GM12865 (cell line): ENCODE measurements at regions not wholly inside any gene's neighbourhood (a gene's known extent, or its start where the extent isn't known, plus 50 kb on each side); places are given as distances from the start of the nearest gene placed in this dataset.
"Not testable (repeated sequence)": the region's sequence is repeated elsewhere in the genome, so short reads cannot be mapped to it uniquely, and the experiment has no call there.

ENCODE experiments used
- DNase-seq: peaks from one replicate; pipeline ENCODE4 v3.0.0; 2010; ENCODE audit warnings: low read depth
- H3K4me3 ChIP-seq: 2 replicates; pipeline ENCODE4 v1.5.1; 2011; ENCODE audit warnings: mild to moderate bottlenecking, low read depth, low read length, control low read depth
- CTCF ChIP-seq: IDR thresholded peaks from 2 replicates; pipeline ENCODE4 v1.5.1; 2011; ENCODE audit warnings: low read length, control low read depth, low read depth, inconsistent platforms; ENCODE audit not compliant: insufficient read depth; ENCODE audit errors: missing control alignments

DNA sequence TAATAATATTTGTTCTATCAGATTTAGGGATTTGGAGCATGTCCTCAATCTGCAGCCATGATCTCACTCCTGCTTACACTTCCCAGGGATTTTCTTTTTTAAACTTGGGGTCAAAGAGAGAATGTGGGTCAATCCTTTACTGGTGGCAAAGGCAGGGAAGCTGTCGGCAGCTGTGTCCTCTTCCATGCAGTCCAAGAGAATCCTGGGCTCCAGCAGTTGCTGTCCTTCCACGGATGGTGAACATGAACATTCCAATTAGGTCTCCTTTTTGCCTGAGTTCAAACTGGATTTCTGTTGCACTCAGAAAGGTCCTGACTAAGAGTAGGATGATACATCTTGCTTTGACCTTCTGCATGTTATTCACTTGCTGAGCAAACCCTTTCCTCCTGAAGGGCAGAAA is 73.9 kb downstream of the ARL6IP4 start:
- TF ChIP-seq CTCF = no peak
- DNase-seq = no peak
- no peak overlapping the region for H3K4me3 ChIP-seq

DNA sequence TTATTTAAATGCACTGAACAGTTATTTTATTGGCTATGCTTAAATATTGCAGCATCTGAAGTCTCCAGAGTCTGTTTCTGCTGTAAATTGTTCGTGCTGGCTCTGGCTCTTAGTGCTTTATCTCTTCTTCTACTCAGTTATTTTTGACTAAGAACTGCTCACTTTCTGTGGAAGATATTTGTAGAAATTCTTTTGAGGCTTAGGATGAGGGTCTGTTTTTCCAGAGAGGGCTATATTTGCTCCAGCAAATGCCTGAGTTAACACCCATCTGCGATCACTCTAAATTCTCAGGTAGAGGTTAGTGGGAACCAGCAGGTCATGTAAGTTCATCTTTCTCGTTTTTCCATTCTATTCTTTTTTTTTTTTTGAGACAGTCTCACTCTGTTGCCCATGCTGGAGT is 71.1 kb downstream of the ARL6IP4 start:
- no peak overlapping the region for H3K4me3 ChIP-seq
- DNase-seq = no peak
- TF ChIP-seq CTCF = no peak

DNA sequence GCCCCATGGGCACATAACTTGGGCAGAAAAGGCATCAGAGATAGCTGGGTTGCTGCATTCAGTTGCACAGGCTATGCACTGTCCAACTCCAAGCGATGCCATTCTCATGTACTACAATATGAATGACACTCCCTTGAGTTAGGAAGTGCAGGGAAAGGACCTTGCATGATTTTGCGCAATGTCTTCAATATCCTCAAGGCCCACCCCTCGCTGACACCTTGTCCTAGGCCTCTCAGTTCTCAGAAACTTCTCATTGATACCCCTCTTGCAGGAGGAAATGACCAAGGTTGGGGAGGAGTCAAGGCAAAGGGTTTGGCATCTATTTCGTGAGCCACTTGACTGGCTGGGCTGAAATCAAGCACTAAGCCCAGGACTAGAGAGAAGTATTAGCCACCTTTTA is 70.4 kb downstream of the ARL6IP4 start:
- no peak for TF ChIP-seq CTCF
- no peak overlapping the region for H3K4me3 ChIP-seq
- no peak for DNase-seq

GRCh38 chr12:123050331-123050831 is 69.9 kb downstream of the ARL6IP4 start:
- H3K4me3 ChIP-seq = no peak overlapping the region
- no peak for TF ChIP-seq CTCF
- no peak for DNase-seq

DNA sequence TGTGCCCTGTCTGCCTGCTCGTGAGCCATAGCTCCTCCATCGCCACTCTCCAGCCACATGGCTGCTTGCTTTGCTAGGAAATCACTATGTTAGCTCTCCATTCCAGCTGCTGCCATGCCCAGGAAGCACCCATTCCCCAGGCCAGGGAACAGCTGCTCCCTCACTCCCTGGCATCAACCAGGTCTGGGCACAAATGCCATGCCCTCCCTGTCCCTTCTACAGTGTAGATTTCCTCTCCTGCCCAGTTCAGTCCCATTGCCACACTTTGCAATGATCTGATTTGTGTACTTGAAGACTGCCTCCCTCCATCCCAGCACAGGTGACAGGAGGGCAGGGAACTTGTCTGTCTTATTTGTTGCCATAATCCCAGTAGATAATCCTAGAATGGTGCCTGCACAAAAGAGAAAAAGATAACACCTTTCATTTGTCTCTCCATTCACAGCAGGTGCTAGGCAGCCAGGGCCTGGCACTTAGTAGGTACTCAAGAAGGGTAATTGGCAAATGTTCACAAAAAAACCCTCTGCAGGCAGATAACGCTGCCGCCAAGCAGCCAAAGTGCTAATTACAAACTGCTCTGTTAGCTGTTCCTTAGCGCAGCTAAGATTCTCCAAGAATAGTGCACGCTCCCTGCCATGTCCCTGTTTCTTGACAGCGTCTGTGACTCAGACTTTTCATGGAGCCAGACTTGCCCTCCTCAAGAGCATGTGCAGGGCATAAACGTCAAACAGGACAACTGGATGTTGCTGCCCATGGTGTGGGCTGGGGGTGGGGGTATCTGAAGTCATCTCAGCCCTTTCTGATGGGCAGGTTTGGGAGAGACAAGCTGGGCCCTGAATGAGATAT is 69.1 kb downstream of the ARL6IP4 start:
- H3K4me3 ChIP-seq = no peak overlapping the region
- TF ChIP-seq CTCF = no peak
- DNase-seq = no peak

- H3K4me3 ChIP-seq, DNase-seq: not testable (repeated sequence)
These were observed 67.4 kb downstream of the ARL6IP4 start for GRCh38 chr12:123047892-123048291.

DNA sequence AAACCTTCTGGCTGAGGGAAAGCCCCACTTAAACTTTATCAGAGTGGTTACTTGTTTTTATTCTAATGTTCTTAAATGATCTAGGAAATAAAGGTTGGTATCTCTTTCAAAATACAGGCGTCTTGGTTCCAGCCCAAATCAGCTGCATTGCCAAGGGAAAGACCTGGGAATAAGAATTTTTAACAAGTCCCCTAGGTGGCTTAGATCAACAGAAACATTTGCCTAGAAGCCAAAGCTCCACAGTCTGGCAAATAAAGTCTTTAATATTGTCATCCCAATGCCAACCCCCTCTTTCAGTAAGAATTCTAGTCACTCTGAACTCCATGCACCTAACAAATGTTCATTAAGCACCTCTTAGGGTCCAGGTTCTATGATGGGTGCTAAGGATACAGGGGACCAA is 66.8 kb downstream of the ARL6IP4 start:
- TF ChIP-seq CTCF = no peak
- DNase-seq = no peak
- H3K4me3 ChIP-seq = no peak overlapping the region
